Muscle layer of colon (tissue), 2 donors: ENCODE measurements at regions not wholly inside any gene's neighbourhood (a gene's known extent, or its start where the extent isn't known, plus 50 kb on each side); places are given as distances from the start of the nearest gene placed in this dataset.

Experiments
- H3K27ac ChIP-seq: one replicate; pipeline ENCODE4 v1.7.0; 2013; ENCODE audit warnings: low read depth, mild to moderate bottlenecking, low read length, moderate library complexity
- H3K27me3 ChIP-seq, 2 donors: one replicate each; pipeline ENCODE4 v1.7.0; 2013; ENCODE audit warnings: low read length in 2 of 2, mild to moderate bottlenecking in 2 of 2; ENCODE audit not compliant: insufficient read depth in 2 of 2, control insufficient read depth in 1 of 2
- H3K36me3 ChIP-seq: one replicate; pipeline ENCODE4 v1.7.0; 2013; ENCODE audit warnings: mild to moderate bottlenecking, low read length; ENCODE audit not compliant: insufficient read depth
- H3K4me1 ChIP-seq: one replicate; pipeline ENCODE4 v1.7.0; 2013; ENCODE audit warnings: mild to moderate bottlenecking, low read length; ENCODE audit not compliant: insufficient read depth
- H3K4me3 ChIP-seq, 2 donors: one replicate each; pipeline ENCODE4 v1.7.0; 2013; ENCODE audit warnings: low read length in 2 of 2, low read depth in 1 of 2, mild to moderate bottlenecking in 1 of 2, moderate library complexity in 1 of 2
- H3K9ac ChIP-seq: one replicate; pipeline ENCODE4 v1.7.0; 2013; ENCODE audit warnings: low read length
- H3K9me3 ChIP-seq: one replicate; pipeline ENCODE4 v1.7.0; 2013; ENCODE audit warnings: mild to moderate bottlenecking, low read length
- donor health status: abdominal sarcoma.
- donor health status: Adenocarcinoma of cecum.

DNA sequence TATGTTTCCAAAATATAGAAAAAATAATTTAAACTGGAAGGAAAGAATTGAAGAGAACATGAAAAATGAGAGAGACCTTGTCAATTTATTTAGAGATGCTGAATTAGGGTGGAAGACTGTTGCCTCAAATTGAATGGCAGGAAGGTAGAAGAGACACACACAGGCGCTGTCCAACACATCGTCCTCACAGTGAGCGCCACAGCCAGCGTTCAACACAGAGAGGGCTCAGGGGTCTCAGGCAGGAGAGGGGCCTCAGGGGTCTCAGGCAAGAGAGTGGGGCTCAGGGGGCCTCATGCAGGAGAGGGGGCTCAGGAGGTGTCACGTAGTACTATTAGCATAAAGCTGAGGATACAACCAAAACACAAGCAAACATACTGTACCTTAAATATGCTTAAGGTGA lies 65.7 kb downstream of the TMEM18 start:
- H3K27me3 ChIP-seq = no peaks in the 10 kb centered on the region
- no peak overlapping the region for H3K27ac ChIP-seq
- no peaks in the 10 kb centered on the region for H3K9me3 ChIP-seq
- H3K9ac ChIP-seq = no peak overlapping the region
- no peak overlapping the region for H3K4me3 ChIP-seq
- no peaks in the 10 kb centered on the region for H3K4me1 ChIP-seq
- H3K36me3 ChIP-seq = no peaks in the 10 kb centered on the region

DNA sequence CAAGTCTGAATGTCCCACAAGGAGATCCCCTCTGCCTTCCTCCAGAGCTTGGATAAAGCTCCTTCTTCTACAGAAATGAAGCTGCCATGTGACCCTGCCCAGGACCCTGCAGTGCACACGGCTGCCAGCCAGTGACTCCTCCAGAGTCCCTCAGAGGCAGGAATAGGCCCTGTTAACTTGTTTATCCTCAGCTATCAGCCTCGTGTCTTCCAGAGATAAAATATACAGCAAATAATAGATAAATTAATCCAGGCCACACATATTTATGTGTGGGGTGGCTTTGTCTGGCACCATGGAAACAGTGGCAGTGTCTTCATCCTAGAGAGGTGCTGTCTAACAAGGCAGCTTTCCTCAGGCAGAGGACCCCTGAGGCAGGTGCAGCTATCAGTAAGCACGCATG lies 66.7 kb downstream of the TMEM18 start:
- no peak overlapping the region for H3K27ac ChIP-seq

DNA sequence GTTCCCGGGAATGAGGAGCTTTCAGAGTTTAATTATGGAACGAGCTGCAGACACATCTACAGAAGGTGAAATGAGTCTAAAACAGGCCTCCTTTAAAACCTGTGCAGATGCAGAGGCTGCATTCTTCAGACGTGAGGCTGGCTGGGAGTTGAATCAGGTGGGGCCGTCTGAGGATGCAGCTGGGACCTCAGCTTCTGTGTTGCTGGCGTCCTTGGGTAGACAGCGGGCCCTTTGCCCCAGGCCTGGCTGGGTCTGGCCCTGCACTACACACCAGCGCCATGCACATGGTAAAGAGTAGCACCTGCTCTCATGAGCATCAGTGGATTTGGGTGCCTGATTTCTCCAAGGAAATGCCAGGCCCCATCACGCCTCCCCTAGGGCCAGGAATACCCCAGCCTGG lies 67.3 kb downstream of the TMEM18 start:
- H3K36me3 ChIP-seq = no peaks in the 10 kb centered on the region
- no peak overlapping the region for H3K4me3 ChIP-seq
- no peak overlapping the region for H3K9ac ChIP-seq
- no peak overlapping the region for H3K27ac ChIP-seq
- H3K27me3 ChIP-seq = no peaks in the 10 kb centered on the region
- H3K9me3 ChIP-seq = no peaks in the 10 kb centered on the region
- H3K4me1 ChIP-seq = no peaks in the 10 kb centered on the region

More for the DNA sequence above, 66.7 kb downstream of the TMEM18 start:
- Histone ChIP-seq H3K36me3 (no peaks in the 10 kb centered on the region), H3K9me3 (no peaks in the 10 kb centered on the region), H3K27me3 (no peaks in the 10 kb centered on the region), H3K4me1 (no peaks in the 10 kb centered on the region), H3K9ac (no peak overlapping the region), H3K4me3 (no peak overlapping the region)

DNA sequence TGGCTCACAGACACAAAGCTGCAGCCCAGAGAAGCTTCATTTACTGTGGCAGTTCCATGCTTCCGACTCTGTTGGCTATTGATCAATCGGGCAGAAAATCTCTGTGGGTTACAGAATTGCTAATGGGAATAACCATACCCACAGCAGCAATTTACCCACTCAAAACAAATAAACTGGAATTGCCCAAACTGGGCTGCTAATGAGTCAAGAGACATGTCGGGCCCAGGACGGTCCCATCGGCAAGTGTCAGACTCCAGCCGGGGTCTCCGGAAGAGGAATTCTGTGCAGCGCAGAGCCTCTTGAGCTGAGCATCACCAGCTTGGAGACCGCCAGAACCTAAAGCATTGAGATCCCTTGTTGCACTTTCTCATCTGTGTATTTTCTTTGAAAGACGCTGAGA lies 67.8 kb downstream of the TMEM18 start:
- H3K4me3 ChIP-seq = no peak overlapping the region
- H3K36me3 ChIP-seq = no peaks in the 10 kb centered on the region
- H3K9ac ChIP-seq = no peak overlapping the region
- H3K9me3 ChIP-seq = no peaks in the 10 kb centered on the region
- H3K27ac ChIP-seq = no peak overlapping the region
- H3K4me1 ChIP-seq = no peaks in the 10 kb centered on the region
- H3K27me3 ChIP-seq = no peaks in the 10 kb centered on the region

DNA sequence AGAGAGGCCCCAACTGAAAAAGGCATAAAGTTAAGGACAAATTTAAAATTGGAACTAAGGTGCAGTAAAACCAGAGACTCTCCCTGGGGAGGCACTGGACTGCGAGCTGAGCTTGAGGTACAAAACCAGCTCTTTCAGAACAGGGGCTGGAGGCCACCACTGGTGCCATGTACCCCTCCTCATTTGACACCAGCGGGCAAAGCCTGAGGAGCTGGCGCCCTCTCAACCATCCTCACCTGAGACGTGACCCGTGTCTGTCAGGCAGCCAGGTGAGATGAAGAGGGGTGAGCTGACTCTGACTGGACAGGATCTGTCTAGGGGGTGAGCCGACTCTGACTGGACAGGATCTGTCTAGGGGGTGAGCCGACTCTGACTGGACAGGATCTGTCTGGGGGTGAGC lies 68.5 kb downstream of the TMEM18 start:
- H3K27me3 ChIP-seq = no peaks in the 10 kb centered on the region
- H3K9ac ChIP-seq = no peak overlapping the region
- H3K27ac ChIP-seq = no peak overlapping the region
- no peaks in the 10 kb centered on the region for H3K4me1 ChIP-seq
- H3K36me3 ChIP-seq = no peaks in the 10 kb centered on the region
- H3K4me3 ChIP-seq = no peak overlapping the region
- H3K9me3 ChIP-seq = no peaks in the 10 kb centered on the region

DNA sequence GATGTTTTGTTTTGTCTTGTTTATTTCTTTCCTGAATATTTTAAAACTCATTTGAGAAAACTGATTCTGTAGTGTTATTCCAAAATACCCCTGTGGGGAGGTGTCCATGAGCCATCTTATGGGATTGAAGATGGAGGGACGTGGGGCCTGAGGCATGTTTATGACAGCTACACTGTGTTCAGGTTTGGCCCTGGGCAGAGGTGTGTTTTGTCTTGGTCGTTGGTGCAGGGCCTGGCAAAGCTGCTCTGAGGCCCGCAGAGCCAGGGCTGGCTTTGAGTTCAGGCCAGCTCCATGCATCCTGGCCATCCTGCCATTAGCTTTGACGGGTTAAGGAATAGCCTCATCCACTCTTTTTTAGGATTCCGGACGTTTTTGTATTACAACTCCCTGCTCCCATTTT lies 68.9 kb downstream of the TMEM18 start:
- H3K27me3 ChIP-seq = no peaks in the 10 kb centered on the region
- no peak overlapping the region for H3K4me3 ChIP-seq
- H3K9me3 ChIP-seq = no peaks in the 10 kb centered on the region
- no peaks in the 10 kb centered on the region for H3K4me1 ChIP-seq
- no peaks in the 10 kb centered on the region for H3K36me3 ChIP-seq
- H3K27ac ChIP-seq = no peak overlapping the region
- no peak overlapping the region for H3K9ac ChIP-seq

DNA sequence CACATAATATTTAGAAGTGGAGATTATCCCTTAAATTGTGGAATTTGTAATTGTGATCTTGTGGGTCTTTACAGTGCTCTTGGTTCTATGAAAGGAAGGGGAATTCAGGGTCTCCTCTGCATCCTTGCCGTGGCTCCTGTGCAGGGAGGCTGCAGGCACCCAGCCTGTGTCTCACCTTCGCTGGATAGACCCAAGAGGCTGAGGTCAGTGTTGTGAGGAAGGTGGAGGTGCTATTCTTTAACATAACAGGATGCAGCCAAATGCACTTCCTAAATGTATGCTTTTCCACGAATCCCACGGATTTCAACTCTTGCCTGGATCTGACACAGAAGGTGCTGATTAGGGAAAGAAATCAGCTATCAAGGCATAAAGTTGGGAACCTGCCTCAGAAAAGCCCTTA lies 69.5 kb downstream of the TMEM18 start:
- Histone ChIP-seq H3K27me3 (no peaks in the 10 kb centered on the region), H3K9ac (no peak overlapping the region), H3K4me1 (no peaks in the 10 kb centered on the region)

DNA sequence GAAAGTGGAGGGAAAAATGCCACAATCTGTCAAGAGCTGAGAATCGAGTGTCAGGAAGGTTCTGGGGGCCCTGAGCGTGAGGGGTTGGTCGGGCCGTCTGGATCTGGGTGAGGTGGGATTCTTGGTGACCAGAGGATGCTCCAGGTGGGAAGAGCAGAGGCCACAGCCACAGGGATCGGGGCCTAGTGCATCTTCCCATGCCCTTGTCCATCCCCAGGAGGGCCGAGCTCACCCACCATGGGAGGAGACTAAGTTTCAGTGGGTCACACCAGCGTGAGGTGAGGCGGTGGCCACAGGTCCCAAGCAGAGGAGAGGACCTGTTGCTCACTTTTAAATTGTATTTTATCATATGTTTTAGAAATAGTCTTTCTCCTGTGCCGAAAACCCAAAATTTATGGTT lies 70.0 kb downstream of the TMEM18 start:
- Histone ChIP-seq H3K9ac (no peak overlapping the region), H3K4me3 (no peak overlapping the region), H3K27ac (no peak overlapping the region), H3K9me3 (no peaks in the 10 kb centered on the region), H3K4me1 (no peaks in the 10 kb centered on the region), H3K36me3 (no peaks in the 10 kb centered on the region), H3K27me3 (no peaks in the 10 kb centered on the region)

More for the DNA sequence above, 69.5 kb downstream of the TMEM18 start:
- Histone ChIP-seq H3K36me3 (no peaks in the 10 kb centered on the region), H3K27ac (no peak overlapping the region), H3K9me3 (no peaks in the 10 kb centered on the region), H3K4me3 (no peak overlapping the region)

DNA sequence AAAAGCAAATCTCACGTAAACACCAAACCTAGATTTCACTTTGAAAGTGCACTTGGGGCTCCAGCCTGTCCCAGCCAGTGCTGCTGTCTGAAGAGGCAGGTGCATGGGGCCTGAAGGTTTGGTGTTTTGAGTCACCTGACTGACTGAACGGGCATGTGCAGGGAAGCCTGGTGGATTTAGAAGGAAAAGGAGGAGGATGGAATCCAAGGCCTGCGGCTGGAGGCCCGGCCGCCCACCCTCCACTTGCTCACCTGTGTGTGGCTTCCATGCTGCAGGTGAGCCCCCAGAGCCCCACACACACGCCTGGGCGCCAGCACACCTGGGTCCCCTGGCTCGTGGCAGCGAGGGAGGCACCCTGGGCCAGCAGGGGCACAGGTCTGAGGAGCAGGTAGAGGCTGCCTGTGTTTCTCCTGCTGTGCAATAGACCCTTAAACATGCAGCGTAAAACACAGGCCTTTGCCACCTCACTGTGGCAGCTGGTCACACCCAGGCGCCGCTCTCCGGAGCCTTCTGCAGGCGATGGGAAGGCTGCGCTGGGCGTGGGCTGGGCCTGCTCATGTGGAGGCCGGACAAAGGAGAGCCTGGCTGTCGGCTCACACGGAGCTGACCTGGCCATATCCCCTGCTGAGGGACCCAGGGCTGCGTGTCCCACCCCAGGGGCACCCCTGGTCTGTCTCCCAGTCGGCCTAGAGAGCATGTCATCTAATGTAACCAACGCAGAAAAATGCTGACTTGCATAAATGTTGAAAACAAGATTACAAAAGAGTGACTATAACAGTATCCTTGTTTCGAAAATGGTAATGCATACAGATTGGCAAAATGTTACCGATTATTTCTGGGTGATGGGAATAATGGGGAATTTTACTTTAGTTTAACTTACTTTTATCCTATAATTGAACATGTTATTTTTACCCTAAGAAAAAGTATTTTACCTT lies 71.3 kb downstream of the TMEM18 start:
- Histone ChIP-seq H3K4me3 (no peak overlapping the region), H3K9ac (no peak overlapping the region), H3K9me3 (no peaks in the 10 kb centered on the region), H3K27ac (no peak overlapping the region), H3K27me3 (no peaks in the 10 kb centered on the region), H3K4me1 (no peaks in the 10 kb centered on the region), H3K36me3 (no peaks in the 10 kb centered on the region)

DNA sequence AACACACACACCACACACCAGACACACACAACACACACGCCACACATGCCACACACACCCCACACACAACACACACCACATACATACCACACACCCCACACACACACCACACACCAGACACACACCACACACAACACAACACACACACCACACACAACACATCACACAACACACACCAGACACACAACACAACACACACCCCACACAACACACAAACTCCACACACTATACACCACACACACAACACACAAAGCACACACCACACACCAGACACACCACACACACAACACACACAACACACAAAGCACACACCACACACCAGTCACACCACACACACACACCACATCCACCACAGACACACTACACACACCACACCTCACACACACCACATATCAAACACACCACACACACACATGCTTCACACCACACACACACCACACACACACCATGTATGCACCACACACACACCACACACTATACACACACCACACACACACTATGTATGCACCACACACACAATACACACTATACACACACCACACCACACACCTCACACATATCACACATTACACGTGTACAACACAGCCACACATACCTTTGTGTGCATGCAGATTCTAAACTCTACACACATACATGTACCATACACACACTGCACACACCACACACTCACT lies 72.2 kb downstream of the TMEM18 start:
- H3K36me3 ChIP-seq = no peaks in the 10 kb centered on the region
- no peaks in the 10 kb centered on the region for H3K27me3 ChIP-seq
- H3K4me1 ChIP-seq = no peaks in the 10 kb centered on the region
- H3K4me3 ChIP-seq = no peak overlapping the region
- no peak overlapping the region for H3K9ac ChIP-seq
- H3K27ac ChIP-seq = no peak overlapping the region
- H3K9me3 ChIP-seq = no peaks in the 10 kb centered on the region

DNA sequence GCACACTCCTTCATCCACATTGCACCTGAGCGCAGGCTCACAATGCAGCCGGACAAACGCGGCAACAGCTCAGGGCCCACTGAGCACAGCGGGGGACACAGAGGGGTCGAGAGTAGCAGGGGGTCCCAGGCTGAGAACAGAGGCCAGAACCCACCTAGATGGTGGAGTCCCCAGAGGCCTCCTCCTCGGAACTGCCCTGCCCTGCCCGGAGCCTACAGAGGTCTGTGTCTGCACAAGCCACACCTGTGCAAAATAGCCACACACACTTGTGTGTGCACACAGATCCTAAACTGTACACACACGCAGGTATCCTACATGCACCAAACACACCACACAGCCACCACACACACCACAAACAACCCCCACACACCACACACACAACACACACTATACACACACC lies 72.8 kb downstream of the TMEM18 start:
- Histone ChIP-seq H3K36me3 (no peaks in the 10 kb centered on the region), H3K4me3 (no peak overlapping the region), H3K27me3 (no peaks in the 10 kb centered on the region), H3K9ac (no peak overlapping the region), H3K4me1 (no peaks in the 10 kb centered on the region), H3K27ac (no peak overlapping the region), H3K9me3 (no peaks in the 10 kb centered on the region)
